Ascending aorta (tissue), 2 donors: ENCODE measurements at regions not wholly inside any gene's neighbourhood (a gene's known extent, or its start where the extent isn't known, plus 50 kb on each side); places are given as distances from the start of the nearest gene placed in this dataset.

ENCODE experiments used
- DNase-seq, 2 donors: peaks; one replicate each; pipeline ENCODE4 v3.0.0-alpha.2; 2019; ENCODE audit warnings: low spot score in 2 of 2
- H3K27ac ChIP-seq, 2 donors: fragments of 200-600 bp; sonication (generic); one replicate each; pipeline ENCODE4 v1.5.1; 2016 to 2017; ENCODE audit warnings: mild to moderate bottlenecking in 1 of 2
- H3K27me3 ChIP-seq: fragments of 200-600 bp; sonication (generic); one replicate; pipeline ENCODE4 v1.5.1; 2017
- H3K36me3 ChIP-seq, 2 donors: fragments of 200-600 bp; sonication (generic); one replicate each; pipeline ENCODE4 v1.5.1; 2016
- H3K4me1 ChIP-seq, 2 donors: fragments of 200-600 bp; sonication (generic); one replicate each; pipeline ENCODE4 v1.5.1; 2016 to 2017; ENCODE audit warnings: mild to moderate bottlenecking in 1 of 2
- H3K4me3 ChIP-seq, 2 donors: fragments of 200-600 bp; sonication (generic); one replicate each; pipeline ENCODE4 v1.5.1; 2016 to 2017; ENCODE audit warnings: mild to moderate bottlenecking in 1 of 2
- H3K9me3 ChIP-seq, 2 donors: fragments of 200-600 bp; sonication (generic); one replicate each; pipeline ENCODE4 v1.5.1; 2016
- CTCF ChIP-seq, 3 experiments: fragments of 200-600 bp in 2 of 3; fragments of 450-650 bp in 1 of 3; sonication (generic) in 2 of 3; IDR thresholded peaks; one replicate each; pipeline ENCODE4 v1.5.1; 2016 to 2019; ENCODE audit warnings: antibody characterized with exemption in 3 of 3, mild to moderate bottlenecking in 1 of 3, moderate library complexity in 1 of 3
- intact Hi-C: fragments of 100-400 bp; cut with DNase I; formaldehyde crosslinking; loops from one replicate; pipeline ENCODE4 v1.15.1; 2023

GRCh38 chr15:56868170-56868569 lies 50.3 kb upstream of the TCF12 start:
- H3K27me3 ChIP-seq, result no peaks in the 10 kb centered on the region
- no peaks in the 10 kb centered on the region for H3K9me3 ChIP-seq
- no peak overlapping the region for H3K4me3 ChIP-seq
- TF ChIP-seq CTCF (IDR thresholded peaks at IDR 0.05), result no peak
- intact Hi-C loops, result loop anchor here (5.0 kb wide), 1 partner anchor 371 kb away; no protein-coding TSS in a partner anchor
- no peaks in the 10 kb centered on the region for H3K36me3 ChIP-seq
- DNase-seq, result no peak
- peaks cover 7 to 10% of the 10 kb centered on the region in 2 donors for H3K4me1 ChIP-seq
- no peak overlapping the region for H3K27ac ChIP-seq

- intact Hi-C loops, result loop anchor here (5.0 kb wide), 1 partner anchor 370 kb away; no protein-coding TSS in a partner anchor
- Histone ChIP-seq H3K36me3 (no peaks in the 10 kb centered on the region), H3K27ac (no peak overlapping the region), H3K4me3 (no peak overlapping the region), H3K9me3 (no peaks in the 10 kb centered on the region), H3K27me3 (no peaks in the 10 kb centered on the region), H3K4me1 (peaks cover 6 to 10% of the 10 kb centered on the region in 2 donors)
- no peak for DNase-seq
- no peak for TF ChIP-seq CTCF (IDR thresholded peaks at IDR 0.05)
Observed at GRCh38 chr15:56866803-56867202, 51.6 kb upstream of the TCF12 start.

GRCh38 chr15:56857828-56858227 lies 60.6 kb upstream of the TCF12 start:
- H3K4me3 ChIP-seq, result no peak overlapping the region
- intact Hi-C loops, result no loop called here
- no peaks in the 10 kb centered on the region for H3K4me1 ChIP-seq
- TF ChIP-seq CTCF (IDR thresholded peaks at IDR 0.05), result no peak
- H3K9me3 ChIP-seq, result no peaks in the 10 kb centered on the region
- no peaks in the 10 kb centered on the region for H3K27me3 ChIP-seq
- H3K27ac ChIP-seq, result no peak overlapping the region
- DNase-seq, result no peak
- H3K36me3 ChIP-seq, result no peaks in the 10 kb centered on the region

- no peaks in the 10 kb centered on the region for H3K4me1 ChIP-seq
- no peaks in the 10 kb centered on the region for H3K27me3 ChIP-seq
- intact Hi-C loops, result no loop called here
- H3K27ac ChIP-seq, result no peak overlapping the region
- H3K4me3 ChIP-seq, result no peak overlapping the region
- no peak for DNase-seq
- no peaks in the 10 kb centered on the region for H3K9me3 ChIP-seq
- TF ChIP-seq CTCF (IDR thresholded peaks at IDR 0.05), result no peak
- H3K36me3 ChIP-seq, result no peaks in the 10 kb centered on the region
Observed at GRCh38 chr15:56856934-56857333, 61.5 kb upstream of the TCF12 start.

GRCh38 chr15:56844892-56845291 lies 73.6 kb upstream of the TCF12 start:
- H3K4me3 ChIP-seq, result no peak overlapping the region
- H3K27me3 ChIP-seq, result no peaks in the 10 kb centered on the region
- H3K9me3 ChIP-seq, result no peaks in the 10 kb centered on the region
- no peak overlapping the region for H3K27ac ChIP-seq
- intact Hi-C loops, result no loop called here
- H3K36me3 ChIP-seq, result no peaks in the 10 kb centered on the region
- no peak for TF ChIP-seq CTCF (IDR thresholded peaks at IDR 0.05)
- DNase-seq, result no peak
- H3K4me1 ChIP-seq, result no peaks in the 10 kb centered on the region

- Histone ChIP-seq H3K9me3 (no peaks in the 10 kb centered on the region), H3K36me3 (no peaks in the 10 kb centered on the region), H3K4me1 (no peaks in the 10 kb centered on the region), H3K27ac (no peak overlapping the region), H3K4me3 (no peak overlapping the region), H3K27me3 (no peaks in the 10 kb centered on the region)
- TF ChIP-seq CTCF (IDR thresholded peaks at IDR 0.05), result no peak
- DNase-seq, result no peak
- intact Hi-C loops, result no loop called here
Observed at GRCh38 chr15:56844471-56844870, 74.0 kb upstream of the TCF12 start.
